ENCODE measurements at regions not wholly inside any gene's neighbourhood (a gene's known extent, or its start where the extent isn't known, plus 50 kb on each side); places are given as distances from the start of the nearest gene placed in this dataset.

DNA sequence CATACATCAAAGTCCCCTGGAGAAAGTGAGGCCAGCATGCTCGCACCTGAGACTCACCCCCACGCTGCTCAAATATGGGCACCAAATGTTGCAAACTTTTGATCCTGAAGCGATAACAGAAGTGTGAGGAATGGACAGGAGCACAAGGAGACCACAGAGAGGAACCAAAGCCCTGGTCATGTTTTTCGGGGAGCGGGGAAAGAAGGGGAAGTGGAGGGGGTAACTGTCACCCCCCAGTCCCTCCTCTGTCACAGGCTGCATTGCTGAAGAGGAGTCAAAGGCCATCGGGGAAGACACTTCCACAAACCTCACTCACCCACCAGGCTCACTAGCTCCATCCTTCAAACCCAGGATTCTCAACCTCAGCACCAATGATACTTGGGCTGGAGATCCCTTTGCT is 182.4 kb downstream of the UACA start:
- no peak for TF ChIP-seq POLR2A (IDR thresholded peaks at IDR 0.05)
- no peak for TF ChIP-seq POLR2AphosphoS5 (IDR thresholded peaks at IDR 0.05)
- TF ChIP-seq, protein P1, sequence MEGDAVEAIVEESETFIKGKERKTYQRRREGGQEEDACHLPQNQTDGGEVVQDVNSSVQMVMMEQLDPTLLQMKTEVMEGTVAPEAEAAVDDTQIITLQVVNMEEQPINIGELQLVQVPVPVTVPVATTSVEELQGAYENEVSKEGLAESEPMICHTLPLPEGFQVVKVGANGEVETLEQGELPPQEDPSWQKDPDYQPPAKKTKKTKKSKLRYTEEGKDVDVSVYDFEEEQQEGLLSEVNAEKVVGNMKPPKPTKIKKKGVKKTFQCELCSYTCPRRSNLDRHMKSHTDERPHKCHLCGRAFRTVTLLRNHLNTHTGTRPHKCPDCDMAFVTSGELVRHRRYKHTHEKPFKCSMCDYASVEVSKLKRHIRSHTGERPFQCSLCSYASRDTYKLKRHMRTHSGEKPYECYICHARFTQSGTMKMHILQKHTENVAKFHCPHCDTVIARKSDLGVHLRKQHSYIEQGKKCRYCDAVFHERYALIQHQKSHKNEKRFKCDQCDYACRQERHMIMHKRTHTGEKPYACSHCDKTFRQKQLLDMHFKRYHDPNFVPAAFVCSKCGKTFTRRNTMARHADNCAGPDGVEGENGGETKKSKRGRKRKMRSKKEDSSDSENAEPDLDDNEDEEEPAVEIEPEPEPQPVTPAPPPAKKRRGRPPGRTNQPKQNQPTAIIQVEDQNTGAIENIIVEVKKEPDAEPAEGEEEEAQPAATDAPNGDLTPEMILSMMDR (IDR thresholded peaks at IDR 0.05) = no peak
- no peak for TF ChIP-seq EP300 (IDR thresholded peaks at IDR 0.05)
- intact Hi-C loops (cut with DNase I; ENCODE audit: low total_unique reads) = no loop called here
- WGBS, 5 donors = 81 to 89% (median 83%) methylated on average over 6 of the region's 6 CpGs
- DNase-seq = no peak
- H3K4me1 ChIP-seq = peaks cover 5 to 13% (median 10%) of the 10 kb centered on the region in 4 donors
- no peaks in the 10 kb centered on the region for H3K36me3 ChIP-seq
- H3K27ac ChIP-seq = no peak overlapping the region
- H3K4me3 ChIP-seq = no peak overlapping the region
- peaks cover 0 to 33% (median 16%) of the 10 kb centered on the region in 3 donors for H3K27me3 ChIP-seq
- no peaks in the 10 kb centered on the region for H3K9me3 ChIP-seq

DNA sequence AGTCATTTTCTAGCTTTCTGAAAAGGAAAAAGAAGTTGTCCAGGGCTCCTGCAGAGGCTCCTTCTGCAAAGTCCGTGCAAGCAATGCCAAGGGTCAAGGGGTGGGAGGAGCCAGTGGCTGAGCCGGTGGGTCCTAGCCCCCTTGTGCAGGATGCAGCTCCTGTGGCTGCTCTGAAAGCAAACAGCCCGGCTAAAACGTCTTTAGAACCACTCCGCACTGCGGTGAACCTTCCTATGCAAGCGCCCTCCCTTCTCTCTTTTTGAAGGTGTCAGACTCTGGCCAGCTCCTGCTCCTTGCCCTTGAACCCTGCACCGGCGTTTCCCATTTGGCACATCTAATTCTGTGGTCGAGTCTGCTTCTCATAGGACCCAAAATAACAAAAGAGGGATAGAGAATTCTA is 183.1 kb downstream of the UACA start:
- TF ChIP-seq, protein P1 (IDR thresholded peaks at IDR 0.05) = no peak
- TF ChIP-seq POLR2AphosphoS5 (IDR thresholded peaks at IDR 0.05) (no peak), POLR2A (IDR thresholded peaks at IDR 0.05) (no peak), EP300 (IDR thresholded peaks at IDR 0.05) (no peak)
- intact Hi-C loops (cut with DNase I; ENCODE audit: low total_unique reads) = no loop called here
- Histone ChIP-seq H3K4me1 (peaks cover 4 to 6% (median 5%) of the 10 kb centered on the region in 4 donors), H3K27ac (no peak overlapping the region), H3K27me3 (peaks cover 0 to 27% (median 9%) of the 10 kb centered on the region in 3 donors), H3K9me3 (no peaks in the 10 kb centered on the region), H3K4me3 (no peak overlapping the region), H3K36me3 (no peaks in the 10 kb centered on the region)
- DNase-seq = no peak
- WGBS, 5 donors = 54 to 65% (median 60%) methylated on average over 10 of the region's 10 CpGs

DNA sequence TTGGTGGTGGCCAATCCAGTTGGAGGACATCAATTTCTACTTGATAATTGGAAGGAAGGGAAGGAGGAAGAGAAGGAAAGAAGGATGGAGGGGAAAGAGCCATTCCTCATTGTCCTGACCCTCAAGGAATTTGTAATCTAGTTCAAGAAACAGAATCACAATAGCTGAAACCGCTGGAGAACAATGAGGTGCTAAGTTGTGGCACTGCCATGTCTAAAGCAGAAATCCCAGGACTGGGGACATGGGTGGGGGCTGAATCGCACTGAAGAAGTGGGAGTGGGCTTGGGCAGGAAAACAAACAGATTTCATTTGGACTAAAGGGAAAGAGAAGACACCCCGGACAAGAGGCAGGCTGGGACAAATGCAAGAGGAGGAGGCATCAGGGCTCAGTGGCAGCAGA is 183.6 kb downstream of the UACA start:
- TF ChIP-seq POLR2A (IDR thresholded peaks at IDR 0.05) (no peak), EP300 (IDR thresholded peaks at IDR 0.05) (no peak), POLR2AphosphoS5 (IDR thresholded peaks at IDR 0.05) (no peak)
- TF ChIP-seq, protein P1 (IDR thresholded peaks at IDR 0.05) = no peak
- Histone ChIP-seq H3K4me1 (peaks cover 0 to 1% (median 0%) of the 10 kb centered on the region in 4 donors), H3K9me3 (no peaks in the 10 kb centered on the region), H3K4me3 (no peak overlapping the region), H3K36me3 (no peaks in the 10 kb centered on the region), H3K27ac (no peak overlapping the region), H3K27me3 (peaks cover 0 to 21% (median 4%) of the 10 kb centered on the region in 3 donors)
- intact Hi-C loops (cut with DNase I; ENCODE audit: low total_unique reads) = no loop called here
- no peak for DNase-seq
- WGBS, 5 donors = 60 to 76% (median 67%) methylated on average over 3 of the region's 3 CpGs

DNA sequence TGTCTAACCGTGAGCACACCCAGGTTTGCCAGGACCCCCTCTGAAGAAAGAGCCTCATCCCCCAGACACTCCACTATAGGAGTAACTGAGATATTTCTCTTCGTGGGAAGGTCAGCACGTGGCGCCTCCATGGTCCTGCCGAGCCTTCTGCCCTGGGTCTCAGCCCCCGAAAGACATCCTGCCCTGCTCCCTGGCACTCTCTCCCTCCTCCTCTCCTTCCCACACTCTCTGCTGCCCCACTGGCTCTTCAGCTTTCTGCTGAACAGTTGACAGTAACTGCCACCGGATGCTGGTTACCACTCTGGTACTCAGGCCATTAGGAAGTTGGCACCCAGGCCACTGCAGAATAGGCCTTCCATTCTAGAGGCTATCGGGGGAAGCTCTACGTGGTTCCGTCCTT is 185.2 kb downstream of the UACA start:
- TF ChIP-seq POLR2AphosphoS5 (IDR thresholded peaks at IDR 0.05) = no peak
- TF ChIP-seq EP300 (IDR thresholded peaks at IDR 0.05) = no peak
- TF ChIP-seq, protein P1 (IDR thresholded peaks at IDR 0.05) = no peak
- no peak for TF ChIP-seq POLR2A (IDR thresholded peaks at IDR 0.05)
- Histone ChIP-seq H3K36me3 (no peaks in the 10 kb centered on the region), H3K4me3 (no peak overlapping the region), H3K4me1 (no peaks in the 10 kb centered on the region), H3K9me3 (no peaks in the 10 kb centered on the region), H3K27ac (no peak overlapping the region), H3K27me3 (peaks cover 0 to 20% (median 0%) of the 10 kb centered on the region in 3 donors)
- peak in 1 of 2 donors; percentile 9 for DNase-seq
- intact Hi-C loops (cut with DNase I; ENCODE audit: low total_unique reads) = no loop called here
- 95 to 98% (median 97%) methylated on average over 10 of the region's 10 CpGs for WGBS, 5 donors

Data from stomach (tissue), 8 donors.